Caco-2 (cell line): ENCODE measurements at regions not wholly inside any gene's neighbourhood (a gene's known extent, or its start where the extent isn't known, plus 50 kb on each side); places are given as distances from the start of the nearest gene placed in this dataset.

ENCODE experiments used
- BruUV-seq: library from RNA; stranded (reverse); fragments of 400-500 nt; replicated peaks from 2 replicates; lab custom pipeline; 2021; lab: Mats Ljungman, UMichigan
- CTCF ChIA-PET: fragments of 300-600 bp; sonication (Branson Sonifier 250); formaldehyde crosslinking; loops from one replicate; lab custom pipeline; 2022; ENCODE audit warnings: antibody characterized with exemption; lab: Charles Lee
- POLR2A ChIA-PET: fragments of 300-600 bp; sonication (Branson Sonifier 250); formaldehyde crosslinking; loops from one replicate; lab custom pipeline; 2022; ENCODE audit warnings: antibody characterized with exemption; lab: Charles Lee
- DNase-seq, 2 experiments: peaks; one replicate each; pipeline versions ENCODE4 v3.0.0 to v3.0.0-alpha.2; 2020 to 2022
- H3K27me3 ChIP-seq: replicated peaks from 2 replicates; pipeline ENCODE4 v1.6.0; 2011; ENCODE audit warnings: low read length; ENCODE audit not compliant: control insufficient read depth, insufficient read depth
- H3K36me3 ChIP-seq: 2 replicates; pipeline ENCODE4 v1.5.1; 2011; ENCODE audit warnings: low read length; ENCODE audit not compliant: control insufficient read depth, insufficient read depth
- H3K4me1 ChIP-seq: fragments of 250-450 bp; sonication (Bioruptor Pico); 2 replicates; pipeline ENCODE4 v1.5.1; 2020; ENCODE audit warnings: mild to moderate bottlenecking
- H3K4me3 ChIP-seq: 2 replicates; pipeline ENCODE4 v1.5.1; 2011; ENCODE audit warnings: low read depth, mild to moderate bottlenecking, control low read depth, low read length
- H3K9me3 ChIP-seq: fragments of 250-450 bp; sonication (Bioruptor Pico); 2 replicates; pipeline ENCODE4 v1.5.1; 2020; ENCODE audit warnings: mild to moderate bottlenecking, moderate library complexity
- H3K27ac Mint-ChIP-seq: one replicate; pipeline ENCODE4 v1.8.0; 2022; ENCODE audit warnings: mixed read lengths; ENCODE audit not compliant: unreplicated experiment
- H3K27me3 Mint-ChIP-seq: one replicate; pipeline ENCODE4 v1.8.0; 2022; ENCODE audit warnings: mixed read lengths; ENCODE audit not compliant: insufficient read depth, unreplicated experiment
- H3K36me3 Mint-ChIP-seq: one replicate; pipeline ENCODE4 v1.8.0; 2022; ENCODE audit warnings: mild to moderate bottlenecking, mixed read lengths; ENCODE audit not compliant: insufficient read depth, unreplicated experiment
- H3K4me1 Mint-ChIP-seq: one replicate; pipeline ENCODE4 v1.8.0; 2022; ENCODE audit warnings: low read depth, mixed read lengths; ENCODE audit not compliant: unreplicated experiment
- H3K4me3 Mint-ChIP-seq: one replicate; pipeline ENCODE4 v1.8.0; 2022; ENCODE audit warnings: mild to moderate bottlenecking, moderate library complexity, mixed read lengths; ENCODE audit not compliant: unreplicated experiment
- H3K9me3 Mint-ChIP-seq: one replicate; pipeline ENCODE4 v1.8.0; 2022; ENCODE audit warnings: mixed read lengths; ENCODE audit not compliant: unreplicated experiment
- intact Hi-C: fragments of 100-400 bp; cut with micrococcal nuclease; formaldehyde crosslinking; loops from one replicate; pipeline ENCODE4 v1.10.0; 2022; ENCODE audit not compliant: unreplicated experiment
- TF ChIP-seq, protein P1 (sequence below), 2 experiments: fragments of 200-600 bp in 1 of 2; IDR thresholded peaks; 1 replicate in 1 of 2; 2 replicates in 1 of 2; pipeline versions ENCODE4 v1.5.1 to v1.8.0; 2011 to 2022; ENCODE audit warnings: antibody characterized with exemption in 1 of 2, control low read depth in 1 of 2, inconsistent platforms in 1 of 2, low read depth in 1 of 2, low read length in 1 of 2, mild to moderate bottlenecking in 1 of 2, moderate library complexity in 1 of 2; ENCODE audit not compliant: insufficient read depth in 1 of 2, severe bottlenecking in 1 of 2, unreplicated experiment in 1 of 2

DNA sequence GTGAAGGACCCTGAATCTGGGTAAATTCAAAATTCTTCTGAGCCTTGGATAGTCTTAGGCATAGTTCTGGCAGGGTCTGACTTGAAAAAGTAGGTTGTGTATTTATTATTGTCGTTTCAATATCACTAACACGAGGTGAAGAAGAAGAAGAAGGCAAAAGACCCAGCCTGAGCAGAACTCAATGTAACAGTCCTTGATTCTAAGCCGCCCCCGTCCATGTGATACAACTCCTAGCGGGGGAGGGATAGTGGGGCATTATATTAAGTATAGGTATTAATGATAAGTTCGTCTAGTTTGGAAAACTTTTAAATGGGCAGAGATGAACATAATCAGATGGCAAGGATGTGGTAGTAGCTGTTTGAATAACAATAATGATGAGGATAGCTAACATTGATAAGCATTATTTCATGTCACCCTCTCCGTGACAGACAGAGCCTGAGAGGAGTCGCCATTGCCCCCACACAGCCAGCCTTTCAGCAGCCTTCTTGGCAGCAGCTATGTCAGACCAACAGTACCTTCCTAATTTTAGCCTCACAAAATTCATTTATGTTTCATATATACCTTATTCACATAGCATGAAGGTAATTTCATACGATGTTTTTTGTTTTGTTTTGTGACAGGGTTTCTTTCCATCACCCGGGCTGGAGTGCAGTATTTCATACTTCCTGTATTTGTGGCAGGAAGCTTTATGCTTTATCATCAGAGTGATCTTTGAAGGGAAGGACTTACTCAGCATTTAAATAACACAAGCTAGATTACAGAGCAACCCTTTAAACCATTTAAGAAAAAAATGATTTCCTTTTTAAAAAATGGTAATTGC is 64.4 kb upstream of the NPAS1 start:
- ChIA-PET POLR2A (no interaction called here), CTCF (interaction anchor here (0.6 kb wide), 1 partner anchor 9 kb away, joined by 3 read pairs; no protein-coding TSS in a partner anchor)
- 0 out of 2 replicates have a peak, but pooled peaks cover 2% of the 10 kb centered on the region for H3K36me3 ChIP-seq
- H3K4me1 Mint-ChIP-seq, result peaks cover 56% of the 10 kb centered on the region
- no peak overlapping the region for H3K27ac Mint-ChIP-seq
- peaks cover 67% of the 10 kb centered on the region for H3K36me3 Mint-ChIP-seq
- no peaks in the 10 kb centered on the region for H3K9me3 Mint-ChIP-seq
- no TSS peak for BruUV-seq
- intact Hi-C loops, result no loop called here
- 0 out of 2 replicates have a peak, but pooled peaks cover 2% of the 10 kb centered on the region for H3K9me3 ChIP-seq
- no peak overlapping the region for H3K4me3 ChIP-seq
- no peak for DNase-seq
- no peaks in the 10 kb centered on the region for H3K27me3 Mint-ChIP-seq
- TF ChIP-seq, protein P1, sequence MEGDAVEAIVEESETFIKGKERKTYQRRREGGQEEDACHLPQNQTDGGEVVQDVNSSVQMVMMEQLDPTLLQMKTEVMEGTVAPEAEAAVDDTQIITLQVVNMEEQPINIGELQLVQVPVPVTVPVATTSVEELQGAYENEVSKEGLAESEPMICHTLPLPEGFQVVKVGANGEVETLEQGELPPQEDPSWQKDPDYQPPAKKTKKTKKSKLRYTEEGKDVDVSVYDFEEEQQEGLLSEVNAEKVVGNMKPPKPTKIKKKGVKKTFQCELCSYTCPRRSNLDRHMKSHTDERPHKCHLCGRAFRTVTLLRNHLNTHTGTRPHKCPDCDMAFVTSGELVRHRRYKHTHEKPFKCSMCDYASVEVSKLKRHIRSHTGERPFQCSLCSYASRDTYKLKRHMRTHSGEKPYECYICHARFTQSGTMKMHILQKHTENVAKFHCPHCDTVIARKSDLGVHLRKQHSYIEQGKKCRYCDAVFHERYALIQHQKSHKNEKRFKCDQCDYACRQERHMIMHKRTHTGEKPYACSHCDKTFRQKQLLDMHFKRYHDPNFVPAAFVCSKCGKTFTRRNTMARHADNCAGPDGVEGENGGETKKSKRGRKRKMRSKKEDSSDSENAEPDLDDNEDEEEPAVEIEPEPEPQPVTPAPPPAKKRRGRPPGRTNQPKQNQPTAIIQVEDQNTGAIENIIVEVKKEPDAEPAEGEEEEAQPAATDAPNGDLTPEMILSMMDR (IDR thresholded peaks at IDR 0.05; ENCODE audit: insufficient read depth in 1 of 2, low read depth in 1 of 2, low read length in 1 of 2, severe bottlenecking in 1 of 2, unreplicated experiment in 1 of 2), result no peak
- H3K4me1 ChIP-seq, result peaks cover 40% of the 10 kb centered on the region
- no peak overlapping the region for H3K4me3 Mint-ChIP-seq
- no peaks in the 10 kb centered on the region for H3K27me3 ChIP-seq

DNA sequence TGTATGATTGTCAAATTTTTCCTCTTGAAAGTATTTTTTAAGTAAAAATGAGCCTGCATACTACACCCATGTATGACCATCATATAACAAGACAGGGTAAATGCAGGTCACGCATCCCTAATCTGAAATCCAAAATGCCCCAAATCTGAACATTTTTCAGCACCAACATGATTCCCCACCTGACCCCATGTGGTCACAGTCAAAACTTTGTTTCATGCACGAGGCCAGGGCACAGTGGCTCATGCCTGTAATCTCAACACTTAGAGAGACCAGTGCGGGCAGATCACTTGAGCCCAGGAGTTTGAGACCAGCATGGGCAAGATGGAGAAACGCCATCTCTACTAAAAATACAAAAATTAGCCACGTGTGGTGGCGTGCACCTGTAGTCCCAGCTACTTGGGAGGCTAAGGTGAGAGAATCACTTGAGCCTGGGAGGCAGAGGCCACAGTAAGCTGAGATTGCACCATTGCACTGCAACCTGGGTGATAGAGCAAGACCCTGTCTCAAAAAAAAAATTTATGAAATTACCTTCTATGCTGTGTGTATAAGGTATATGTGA is 63.7 kb upstream of the NPAS1 start:
- TF ChIP-seq, protein P1 (IDR thresholded peaks at IDR 0.05; ENCODE audit: insufficient read depth in 1 of 2, low read depth in 1 of 2, low read length in 1 of 2, severe bottlenecking in 1 of 2, unreplicated experiment in 1 of 2), result no peak
- intact Hi-C loops, result no loop called here
- ChIA-PET CTCF (no interaction called here), POLR2A (no interaction called here)
- Histone ChIP-seq H3K4me3 (no peak overlapping the region), H3K36me3 (0 out of 2 replicates have a peak, but pooled peaks cover 2% of the 10 kb centered on the region), H3K4me1 (peaks cover 33% of the 10 kb centered on the region), H3K9me3 (0 out of 2 replicates have a peak, but pooled peaks cover 2% of the 10 kb centered on the region), H3K27me3 (no peaks in the 10 kb centered on the region)
- H3K9me3 Mint-ChIP-seq, result no peaks in the 10 kb centered on the region
- H3K36me3 Mint-ChIP-seq, result peaks cover 64% of the 10 kb centered on the region
- no peak overlapping the region for H3K27ac Mint-ChIP-seq
- BruUV-seq, result no TSS peak
- DNase-seq, result no peak
- H3K4me1 Mint-ChIP-seq, result peaks cover 50% of the 10 kb centered on the region
- H3K27me3 Mint-ChIP-seq, result no peaks in the 10 kb centered on the region
- H3K4me3 Mint-ChIP-seq, result no peak overlapping the region

DNA sequence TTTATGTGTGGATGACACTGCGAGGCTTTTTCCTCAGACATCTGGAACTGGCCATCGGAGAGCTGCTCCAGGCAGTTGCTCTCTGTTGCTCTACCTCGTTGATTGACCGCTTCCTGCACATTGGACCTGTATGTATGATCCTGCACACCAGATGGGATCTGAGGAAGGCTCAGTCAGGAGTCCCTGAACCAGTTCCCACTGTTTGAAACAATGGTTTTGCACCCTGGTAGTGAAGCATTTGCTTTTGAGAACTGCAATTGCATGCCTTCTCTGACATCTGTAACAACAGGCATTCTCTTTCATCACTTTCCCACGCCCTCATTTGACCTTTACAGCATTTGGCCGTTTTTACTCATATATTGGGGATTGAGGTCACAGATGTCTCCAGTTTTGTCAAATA is 61.1 kb upstream of the NPAS1 start:
- H3K36me3 ChIP-seq, result peaks cover 4% of the 10 kb centered on the region; the same call in 1 of the 2 replicates
- Mint-ChIP-seq H3K27me3 (no peaks in the 10 kb centered on the region), H3K27ac (no peak overlapping the region), H3K9me3 (no peaks in the 10 kb centered on the region), H3K4me3 (no peak overlapping the region), H3K36me3 (peaks cover 42% of the 10 kb centered on the region), H3K4me1 (peaks cover 37% of the 10 kb centered on the region)
- no peak for DNase-seq
- no TSS peak for BruUV-seq
- H3K9me3 ChIP-seq, result 0 out of 2 replicates have a peak, but pooled peaks cover 2% of the 10 kb centered on the region
- POLR2A ChIA-PET, result no interaction called here
- H3K27me3 ChIP-seq, result no peaks in the 10 kb centered on the region
- intact Hi-C loops, result no loop called here
- TF ChIP-seq, protein P1 (IDR thresholded peaks at IDR 0.05; ENCODE audit: insufficient read depth in 1 of 2, low read depth in 1 of 2, low read length in 1 of 2, severe bottlenecking in 1 of 2, unreplicated experiment in 1 of 2), result no peak
- peaks cover 10% of the 10 kb centered on the region; the same call in 1 of the 2 replicates for H3K4me1 ChIP-seq
- CTCF ChIA-PET, result interaction anchor here (0.6 kb wide), 1 partner anchor 104 kb away, joined by 5 read pairs; no protein-coding TSS in a partner anchor
- H3K4me3 ChIP-seq, result no peak overlapping the region
